ENCODE measurements at regions not wholly inside any gene's neighbourhood (a gene's known extent, or its start where the extent isn't known, plus 50 kb on each side); places are given as distances from the start of the nearest gene placed in this dataset.

- no peak overlapping the region for H3K4me2 ChIP-seq (ENCODE audit: low read length)
- H3K27me3 ChIP-seq (ENCODE audit: low read depth, low read length) = no peaks in the 10 kb centered on the region
Observed at GRCh38 chr10:59019603-59020002, 156.8 kb upstream of the PHYHIPL start.

GRCh38 chr10:59020502-59020901 is 155.9 kb upstream of the PHYHIPL start:
- Histone ChIP-seq H3K9me3 (ENCODE audit: insufficient read depth, low read length) (no peaks in the 10 kb centered on the region), H3K79me2 (ENCODE audit: low read length) (no peaks in the 10 kb centered on the region), H3K4me1 (ENCODE audit: low read length) (no peaks in the 10 kb centered on the region), H4K20me1 (ENCODE audit: insufficient read depth, low read length) (no peaks in the 10 kb centered on the region), H3K36me3 (replicated peaks; ENCODE audit: low read depth, low read length) (no peaks in the 10 kb centered on the region), H2AFZ (ENCODE audit: low read depth, low read length) (no peak overlapping the region), H3K9ac (ENCODE audit: low read length) (no peak overlapping the region), H3K4me2 (ENCODE audit: low read length) (no peak overlapping the region), H3K27ac (ENCODE audit: low read length) (no peak overlapping the region), H3K4me3 (ENCODE audit: low read length) (no peak overlapping the region), H3K27me3 (ENCODE audit: low read depth, low read length) (no peaks in the 10 kb centered on the region)
- TF ChIP-seq EZH2phosphoT487 (IDR thresholded peaks at IDR 0.05; ENCODE audit: low read depth) (no peak), CTCF (IDR thresholded peaks at IDR 0.05; ENCODE audit: low read depth, low read length) (no peak)

More at GRCh38 chr10:59019603-59020002, 156.8 kb upstream of the PHYHIPL start:
- Histone ChIP-seq H3K9me3 (ENCODE audit: insufficient read depth, low read length) (no peaks in the 10 kb centered on the region), H3K4me1 (ENCODE audit: low read length) (no peaks in the 10 kb centered on the region), H3K36me3 (replicated peaks; ENCODE audit: low read depth, low read length) (no peaks in the 10 kb centered on the region), H3K27ac (ENCODE audit: low read length) (no peak overlapping the region), H4K20me1 (ENCODE audit: insufficient read depth, low read length) (no peaks in the 10 kb centered on the region), H2AFZ (ENCODE audit: low read depth, low read length) (no peak overlapping the region), H3K4me3 (ENCODE audit: low read length) (no peak overlapping the region), H3K9ac (ENCODE audit: low read length) (no peak overlapping the region), H3K79me2 (ENCODE audit: low read length) (no peaks in the 10 kb centered on the region)
- TF ChIP-seq EZH2phosphoT487 (IDR thresholded peaks at IDR 0.05; ENCODE audit: low read depth) (no peak), CTCF (IDR thresholded peaks at IDR 0.05; ENCODE audit: low read depth, low read length) (no peak)

- Histone ChIP-seq H3K9me3 (ENCODE audit: insufficient read depth, low read length) (no peaks in the 10 kb centered on the region), H3K9ac (ENCODE audit: low read length) (no peak overlapping the region), H3K4me2 (ENCODE audit: low read length) (no peak overlapping the region), H3K27ac (ENCODE audit: low read length) (no peak overlapping the region), H2AFZ (ENCODE audit: low read depth, low read length) (no peak overlapping the region), H3K4me1 (ENCODE audit: low read length) (no peaks in the 10 kb centered on the region), H3K27me3 (ENCODE audit: low read depth, low read length) (no peaks in the 10 kb centered on the region), H3K79me2 (ENCODE audit: low read length) (no peaks in the 10 kb centered on the region), H3K4me3 (ENCODE audit: low read length) (no peak overlapping the region), H3K36me3 (replicated peaks; ENCODE audit: low read depth, low read length) (no peaks in the 10 kb centered on the region), H4K20me1 (ENCODE audit: insufficient read depth, low read length) (no peaks in the 10 kb centered on the region)
- TF ChIP-seq CTCF (IDR thresholded peaks at IDR 0.05; ENCODE audit: low read depth, low read length) (no peak), EZH2phosphoT487 (IDR thresholded peaks at IDR 0.05; ENCODE audit: low read depth) (no peak)
Observed at GRCh38 chr10:59025981-59026765, 150.3 kb upstream of the PHYHIPL start.

- no peak overlapping the region for H3K4me2 ChIP-seq (ENCODE audit: low read length)
- H3K4me1 ChIP-seq (ENCODE audit: low read length) = no peaks in the 10 kb centered on the region
- H3K4me3 ChIP-seq (ENCODE audit: low read length) = no peak overlapping the region
- no peak overlapping the region for H3K9ac ChIP-seq (ENCODE audit: low read length)
- H3K27me3 ChIP-seq (ENCODE audit: low read depth, low read length) = no peaks in the 10 kb centered on the region
- no peak overlapping the region for H2AFZ ChIP-seq (ENCODE audit: low read depth, low read length)
- TF ChIP-seq CTCF (IDR thresholded peaks at IDR 0.05; ENCODE audit: low read depth, low read length) = no peak
- TF ChIP-seq EZH2phosphoT487 (IDR thresholded peaks at IDR 0.05; ENCODE audit: low read depth) = no peak
- no peaks in the 10 kb centered on the region for H3K79me2 ChIP-seq (ENCODE audit: low read length)
- no peaks in the 10 kb centered on the region for H3K9me3 ChIP-seq (ENCODE audit: insufficient read depth, low read length)
- no peak overlapping the region for H3K27ac ChIP-seq (ENCODE audit: low read length)
- H4K20me1 ChIP-seq (ENCODE audit: insufficient read depth, low read length) = no peaks in the 10 kb centered on the region
- H3K36me3 ChIP-seq (replicated peaks; ENCODE audit: low read depth, low read length) = no peaks in the 10 kb centered on the region
Observed at GRCh38 chr10:59027975-59028655, 148.3 kb upstream of the PHYHIPL start.

Data from OCI-LY3 (cell line).